Uterus (tissue), 3 donors: ENCODE measurements at regions not wholly inside any gene's neighbourhood (a gene's known extent, or its start where the extent isn't known, plus 50 kb on each side); places are given as distances from the start of the nearest gene placed in this dataset.
"Not testable (repeated sequence)": the region's sequence is repeated elsewhere in the genome, so short reads cannot be mapped to it uniquely, and the experiment has no call there.

ENCODE experiments used
- DNase-seq, 2 donors: peaks; one replicate each; pipeline ENCODE4 v3.0.0-alpha.2; 2019 to 2020
- H3K27ac ChIP-seq, 2 donors: fragments of 200-600 bp; sonication (generic); 1 replicate in 1 of 2; 2 replicates in 1 of 2; pipeline ENCODE4 v1.5.1; 2016 to 2018
- H3K27me3 ChIP-seq, 2 donors: fragments of 200-600 bp; sonication (generic); one replicate each; pipeline ENCODE4 v1.5.1; 2018 to 2019; ENCODE audit warnings: control low read depth in 1 of 2
- H3K36me3 ChIP-seq, 2 donors: fragments of 200-600 bp; sonication (generic); one replicate each; pipeline ENCODE4 v1.5.1; 2019; ENCODE audit warnings: control low read depth in 1 of 2
- H3K4me1 ChIP-seq, 2 donors: fragments of 200-600 bp; sonication (generic); one replicate each; pipeline ENCODE4 v1.5.1; 2018 to 2019; ENCODE audit warnings: control low read depth in 1 of 2
- H3K4me3 ChIP-seq, 2 donors: fragments of 200-600 bp; sonication (generic); 1 replicate in 1 of 2; 2 replicates in 1 of 2; pipeline ENCODE4 v1.5.1; 2018 to 2019; ENCODE audit warnings: mild to moderate bottlenecking in 1 of 2
- H3K9me3 ChIP-seq, 2 donors: fragments of 200-600 bp; sonication (generic); one replicate each; pipeline ENCODE4 v1.5.1; 2019; ENCODE audit warnings: control low read depth in 1 of 2
- CTCF ChIP-seq, 4 experiments: fragments of 200-600 bp in 2 of 4; fragments of 450-650 bp in 2 of 4; sonication (generic) in 2 of 4; IDR thresholded peaks; one replicate each; pipeline ENCODE4 v1.5.1; 2016 to 2019; ENCODE audit warnings: antibody characterized with exemption in 4 of 4, mild to moderate bottlenecking in 2 of 4, moderate library complexity in 1 of 4
- POLR2A ChIP-seq, 2 donors: fragments of 450-650 bp; IDR thresholded peaks; one replicate each; pipeline ENCODE4 v1.6.1; 2016; ENCODE audit warnings: antibody characterized with exemption in 2 of 2, mild to moderate bottlenecking in 1 of 2, moderate library complexity in 1 of 2
- intact Hi-C: fragments of 100-400 bp; cut with DNase I; formaldehyde crosslinking; loops from one replicate; pipeline ENCODE4 v1.15.1; 2023; ENCODE audit warnings: low total_unique reads
- donor health status: DM: yes; HTN: yes; CAD: no.

GRCh38 chr7:39827571-39827970 lies 122.5 kb upstream of the CDK13 start:
- H3K4me1 ChIP-seq = no peaks in the 10 kb centered on the region
- H3K4me3 ChIP-seq = no peak overlapping the region
- H3K36me3 ChIP-seq = no peaks in the 10 kb centered on the region
- no peak overlapping the region for H3K27ac ChIP-seq
- TF ChIP-seq CTCF (IDR thresholded peaks at IDR 0.05) = no peak
- no peak for TF ChIP-seq POLR2A (IDR thresholded peaks at IDR 0.05)
- no peak for DNase-seq
- intact Hi-C loops = no loop called here
- H3K9me3 ChIP-seq = no peaks in the 10 kb centered on the region
- peaks cover 3 to 16% of the 10 kb centered on the region in 2 donors for H3K27me3 ChIP-seq

GRCh38 chr7:39829028-39829427 lies 121.0 kb upstream of the CDK13 start:
- intact Hi-C loops = no loop called here
- Histone ChIP-seq H3K4me1 (no peaks in the 10 kb centered on the region), H3K36me3 (no peaks in the 10 kb centered on the region), H3K27ac (no peak overlapping the region), H3K27me3 (peaks cover 6 to 19% of the 10 kb centered on the region in 2 donors), H3K9me3 (no peaks in the 10 kb centered on the region), H3K4me3 (no peak overlapping the region)
- TF ChIP-seq POLR2A (IDR thresholded peaks at IDR 0.05) (no peak), CTCF (IDR thresholded peaks at IDR 0.05) (no peak)
- no peak for DNase-seq

- H3K4me3 ChIP-seq = peak overlapping the region in 1 of 2 donors; percentile 47
- H3K9me3 ChIP-seq = no peaks in the 10 kb centered on the region
- DNase-seq = no peak
- H3K27ac ChIP-seq = no peak overlapping the region
- no peaks in the 10 kb centered on the region for H3K4me1 ChIP-seq
- intact Hi-C loops = no loop called here
- TF ChIP-seq POLR2A (IDR thresholded peaks at IDR 0.05) (no peak), CTCF (IDR thresholded peaks at IDR 0.05) (no peak)
- no peaks in the 10 kb centered on the region for H3K36me3 ChIP-seq
- peaks cover 6 to 19% of the 10 kb centered on the region in 2 donors for H3K27me3 ChIP-seq
Observed at GRCh38 chr7:39832519-39833085, 117.5 kb upstream of the CDK13 start.

- H3K36me3 ChIP-seq, intact Hi-C loops, H3K9me3 ChIP-seq, H3K4me1 ChIP-seq, H3K27ac ChIP-seq: not testable (repeated sequence)
- DNase-seq = peak in 1 of 2 donors; percentile 32
- Histone ChIP-seq H3K27me3 (peaks cover 6 to 19% of the 10 kb centered on the region in 2 donors), H3K4me3 (peak overlapping the region in 1 of 2 donors; percentile 47)
Observed at GRCh38 chr7:39833180-39833799, 116.8 kb upstream of the CDK13 start.

GRCh38 chr7:39833865-39834634 lies 116.0 kb upstream of the CDK13 start:
- H3K36me3 ChIP-seq, intact Hi-C loops, H3K9me3 ChIP-seq, H3K4me1 ChIP-seq, DNase-seq, H3K27ac ChIP-seq: not testable (repeated sequence)
- peaks cover 6 to 19% of the 10 kb centered on the region in 2 donors for H3K27me3 ChIP-seq
- peak overlapping the region in 1 of 2 donors; percentile 47 for H3K4me3 ChIP-seq

- Histone ChIP-seq H3K27ac (no peak overlapping the region), H3K36me3 (no peaks in the 10 kb centered on the region), H3K9me3 (no peaks in the 10 kb centered on the region), H3K27me3 (no peaks in the 10 kb centered on the region), H3K4me1 (no peaks in the 10 kb centered on the region), H3K4me3 (no peak overlapping the region)
- peak; percentile 16 to 49 for DNase-seq
- no peak for TF ChIP-seq POLR2A (IDR thresholded peaks at IDR 0.05)
- TF ChIP-seq CTCF (IDR thresholded peaks at IDR 0.05) = no peak
- intact Hi-C loops = no loop called here
Observed at GRCh38 chr7:39838326-39838725, 111.7 kb upstream of the CDK13 start.
